ENCODE measurements at regions not wholly inside any gene's neighbourhood (a gene's known extent, or its start where the extent isn't known, plus 50 kb on each side); places are given as distances from the start of the nearest gene placed in this dataset.

DNA sequence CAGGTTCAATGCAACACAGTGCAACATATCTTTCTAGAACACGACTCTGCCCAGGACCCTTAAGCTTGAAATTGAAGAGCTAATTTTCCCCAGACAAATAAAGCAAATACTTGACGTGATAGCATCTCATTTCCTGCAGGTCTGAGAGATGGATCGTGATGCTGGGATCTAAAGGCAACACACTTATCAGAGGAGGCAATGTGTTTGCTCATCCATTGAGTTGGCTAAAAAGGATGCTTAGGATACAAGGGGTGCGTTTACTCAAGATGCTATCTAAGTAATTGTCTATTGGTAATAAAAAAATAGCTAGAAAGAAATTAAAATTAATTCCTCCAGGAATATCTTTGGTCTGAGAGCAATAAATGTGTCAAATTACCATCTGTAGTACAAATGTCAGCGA lies 129.0 kb downstream of the SOCS6 start:
- intact Hi-C loops (cut with DNase I): no loop called here
- no peak for ATAC-seq
- Histone ChIP-seq H3K27me3 (ENCODE audit: control insufficient read depth, insufficient read depth) (no peaks in the 10 kb centered on the region), H3K4me1 (ENCODE audit: control insufficient read depth, insufficient read depth, low read length) (no peaks in the 10 kb centered on the region), H3K27ac (ENCODE audit: low read length) (no peak overlapping the region), H3K4me3 (ENCODE audit: low read length) (no peak overlapping the region), H3K9me3 (ENCODE audit: control insufficient read depth, low read length) (no peaks in the 10 kb centered on the region)
- no peak for DNase-seq
- 59% methylated on average over 5 of the region's 5 CpGs for WGBS

DNA sequence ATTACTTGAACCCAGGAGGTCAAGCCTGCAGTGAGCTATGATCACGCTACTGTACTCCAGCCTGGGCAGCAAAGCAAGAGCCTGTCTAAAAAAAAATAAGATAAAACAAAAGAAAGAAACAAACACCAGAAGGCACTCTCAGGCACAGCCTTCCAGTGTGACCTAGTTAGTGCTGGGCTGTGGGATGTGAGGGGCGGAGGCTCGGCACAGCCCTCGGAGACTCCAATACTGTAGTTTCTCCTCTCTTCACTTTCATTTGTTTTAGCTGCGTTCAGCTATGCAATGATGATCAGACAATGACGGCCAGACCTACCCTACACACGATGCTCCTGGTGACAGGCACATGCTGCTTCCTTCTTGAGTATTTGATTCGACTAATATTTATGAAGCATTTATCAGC lies 127.7 kb downstream of the SOCS6 start:
- intact Hi-C loops (cut with DNase I): no loop called here
- no peaks in the 10 kb centered on the region for H3K9me3 ChIP-seq (ENCODE audit: control insufficient read depth, low read length)
- ATAC-seq (no peak), DNase-seq (no peak)
- no peak overlapping the region for H3K4me3 ChIP-seq (ENCODE audit: low read length)
- no peaks in the 10 kb centered on the region for H3K27me3 ChIP-seq (ENCODE audit: control insufficient read depth, insufficient read depth)
- H3K27ac ChIP-seq (ENCODE audit: low read length): no peak overlapping the region
- H3K4me1 ChIP-seq (ENCODE audit: control insufficient read depth, insufficient read depth, low read length): peaks cover 2% of the 10 kb centered on the region
- WGBS: 79% methylated on average over 8 of the region's 8 CpGs

DNA sequence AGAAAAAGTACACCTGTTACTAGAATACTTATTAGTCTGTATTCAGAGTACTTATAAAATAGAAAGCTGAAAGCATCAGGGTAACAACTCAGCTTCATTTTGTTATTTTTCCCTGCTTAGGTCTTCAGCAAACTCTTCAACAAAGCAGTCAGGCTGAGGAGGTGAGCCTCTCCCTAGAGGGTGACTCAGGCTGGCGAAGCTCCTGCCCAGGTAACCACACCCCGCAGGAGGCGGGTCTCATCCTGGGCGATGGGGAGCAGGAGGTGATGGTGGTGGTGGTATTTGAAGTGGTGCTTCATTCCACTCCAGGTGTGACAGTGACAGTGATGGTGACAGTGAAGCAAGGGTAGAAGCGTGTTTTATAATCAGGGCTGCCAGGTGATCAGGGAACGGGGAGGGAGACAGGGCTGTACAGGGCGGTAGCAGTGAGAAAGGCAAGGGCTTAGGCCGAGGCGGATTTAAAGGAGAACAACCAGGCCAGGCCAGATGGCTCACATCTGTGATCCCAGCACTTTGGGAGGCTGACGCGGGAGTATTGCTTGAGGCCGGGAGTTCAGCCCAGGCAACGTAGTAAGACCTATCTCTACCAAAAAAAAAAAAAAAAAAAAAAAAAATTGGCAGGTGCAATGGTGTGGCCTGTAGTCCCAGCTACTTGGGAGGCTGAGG lies 127.1 kb downstream of the SOCS6 start:
- H3K9me3 ChIP-seq (ENCODE audit: control insufficient read depth, low read length): no peaks in the 10 kb centered on the region
- no peaks in the 10 kb centered on the region for H3K27me3 ChIP-seq (ENCODE audit: control insufficient read depth, insufficient read depth)
- H3K4me1 ChIP-seq (ENCODE audit: control insufficient read depth, insufficient read depth, low read length): peaks cover 2% of the 10 kb centered on the region
- intact Hi-C loops (cut with DNase I): no loop called here
- H3K27ac ChIP-seq (ENCODE audit: low read length): no peak overlapping the region
- no peak for ATAC-seq
- no peak overlapping the region for H3K4me3 ChIP-seq (ENCODE audit: low read length)
- 75% methylated on average over 13 of the region's 13 CpGs for WGBS
- no peak for DNase-seq

GRCh38 chr18:70414315-70414900 lies 125.6 kb downstream of the SOCS6 start:
- no peaks in the 10 kb centered on the region for H3K27me3 ChIP-seq (ENCODE audit: control insufficient read depth, insufficient read depth)
- no peaks in the 10 kb centered on the region for H3K9me3 ChIP-seq (ENCODE audit: control insufficient read depth, low read length)
- intact Hi-C loops (cut with DNase I): no loop called here
- no peak overlapping the region for H3K27ac ChIP-seq (ENCODE audit: low read length)
- ATAC-seq (peak; percentile 26), DNase-seq (no peak)
- H3K4me1 ChIP-seq (ENCODE audit: control insufficient read depth, insufficient read depth, low read length): peaks cover 2% of the 10 kb centered on the region
- no peak overlapping the region for H3K4me3 ChIP-seq (ENCODE audit: low read length)
- WGBS: 27% methylated on average over 6 of the region's 6 CpGs

GRCh38 chr18:70413455-70413854 lies 124.6 kb downstream of the SOCS6 start:
- DNase-seq (no peak), ATAC-seq (no peak)
- Histone ChIP-seq H3K27ac (ENCODE audit: low read length) (no peak overlapping the region), H3K4me3 (ENCODE audit: low read length) (no peak overlapping the region), H3K4me1 (ENCODE audit: control insufficient read depth, insufficient read depth, low read length) (peaks cover 2% of the 10 kb centered on the region), H3K9me3 (ENCODE audit: control insufficient read depth, low read length) (no peaks in the 10 kb centered on the region), H3K27me3 (ENCODE audit: control insufficient read depth, insufficient read depth) (no peaks in the 10 kb centered on the region)
- intact Hi-C loops (cut with DNase I): no loop called here
- 85% methylated on average over 3 of the region's 3 CpGs for WGBS

DNA sequence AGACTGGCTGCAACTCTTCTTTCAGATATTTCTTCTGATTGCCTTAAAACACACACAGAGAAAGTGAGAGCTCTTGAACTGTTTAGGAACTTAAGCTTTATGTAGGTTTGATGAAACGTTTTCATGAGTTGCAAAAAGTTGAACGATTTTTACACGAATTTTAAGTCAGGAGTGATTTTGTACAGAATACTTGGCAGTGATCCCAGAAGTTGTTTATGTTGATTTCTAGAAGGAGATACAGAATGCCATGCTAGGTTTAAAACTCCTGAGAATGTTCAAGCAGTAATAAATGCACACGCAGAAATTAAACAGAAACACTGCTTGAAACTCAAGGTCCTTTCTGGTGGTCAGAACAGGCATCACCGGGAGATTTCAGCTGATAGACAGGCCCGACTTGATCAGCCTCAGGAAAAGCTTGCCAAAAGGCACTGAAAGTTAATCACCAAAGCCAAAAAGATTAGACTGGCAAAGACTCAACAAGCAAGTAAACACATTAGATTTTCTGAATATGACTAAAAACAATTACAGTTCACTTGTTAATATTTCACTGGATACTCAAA lies 123.1 kb downstream of the SOCS6 start:
- Histone ChIP-seq H3K27me3 (ENCODE audit: control insufficient read depth, insufficient read depth) (no peaks in the 10 kb centered on the region), H3K4me3 (ENCODE audit: low read length) (no peak overlapping the region), H3K27ac (ENCODE audit: low read length) (no peak overlapping the region), H3K9me3 (ENCODE audit: control insufficient read depth, low read length) (no peaks in the 10 kb centered on the region), H3K4me1 (ENCODE audit: control insufficient read depth, insufficient read depth, low read length) (peaks cover 2% of the 10 kb centered on the region)
- ATAC-seq: no peak
- WGBS: 39% methylated on average over 6 of the region's 6 CpGs
- no peak for DNase-seq
- intact Hi-C loops (cut with DNase I): no loop called here

GRCh38 chr18:70411307-70411706 lies 122.5 kb downstream of the SOCS6 start:
- Histone ChIP-seq H3K9me3 (ENCODE audit: control insufficient read depth, low read length) (no peaks in the 10 kb centered on the region), H3K27me3 (ENCODE audit: control insufficient read depth, insufficient read depth) (no peaks in the 10 kb centered on the region), H3K4me1 (ENCODE audit: control insufficient read depth, insufficient read depth, low read length) (peaks cover 2% of the 10 kb centered on the region), H3K27ac (ENCODE audit: low read length) (no peak overlapping the region), H3K4me3 (ENCODE audit: low read length) (no peak overlapping the region)
- ATAC-seq (no peak), DNase-seq (no peak)
- intact Hi-C loops (cut with DNase I): no loop called here
- 96% methylated on average over 2 of the region's 2 CpGs for WGBS

DNA sequence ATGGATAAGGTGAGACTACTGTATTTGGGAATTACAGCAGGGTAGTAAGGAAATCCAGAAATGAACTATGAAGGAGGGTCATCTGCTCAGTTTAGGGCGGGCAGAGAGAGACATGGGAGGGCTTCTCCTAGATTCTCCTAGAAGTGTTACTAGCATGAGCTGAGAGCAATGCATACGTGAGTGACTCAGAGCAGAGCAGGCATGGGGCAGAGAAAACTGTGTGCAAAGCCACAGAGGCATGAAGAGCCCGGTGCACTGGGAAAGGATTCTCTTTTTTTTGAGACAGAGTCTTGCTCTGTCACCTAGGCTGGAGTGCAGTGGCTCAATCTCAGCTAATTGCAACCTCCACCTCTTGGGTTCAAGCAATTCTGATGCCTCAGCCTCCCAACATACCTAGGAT lies 116.2 kb downstream of the SOCS6 start:
- no peaks in the 10 kb centered on the region for H3K27me3 ChIP-seq (ENCODE audit: control insufficient read depth, insufficient read depth)
- H3K4me1 ChIP-seq (ENCODE audit: control insufficient read depth, insufficient read depth, low read length): no peaks in the 10 kb centered on the region
- 74% methylated on average over 3 of the region's 3 CpGs for WGBS
- no peak overlapping the region for H3K27ac ChIP-seq (ENCODE audit: low read length)
- intact Hi-C loops (cut with DNase I): no loop called here
- no peaks in the 10 kb centered on the region for H3K9me3 ChIP-seq (ENCODE audit: control insufficient read depth, low read length)
- DNase-seq (no peak), ATAC-seq (no peak)
- no peak overlapping the region for H3K4me3 ChIP-seq (ENCODE audit: low read length)

DNA sequence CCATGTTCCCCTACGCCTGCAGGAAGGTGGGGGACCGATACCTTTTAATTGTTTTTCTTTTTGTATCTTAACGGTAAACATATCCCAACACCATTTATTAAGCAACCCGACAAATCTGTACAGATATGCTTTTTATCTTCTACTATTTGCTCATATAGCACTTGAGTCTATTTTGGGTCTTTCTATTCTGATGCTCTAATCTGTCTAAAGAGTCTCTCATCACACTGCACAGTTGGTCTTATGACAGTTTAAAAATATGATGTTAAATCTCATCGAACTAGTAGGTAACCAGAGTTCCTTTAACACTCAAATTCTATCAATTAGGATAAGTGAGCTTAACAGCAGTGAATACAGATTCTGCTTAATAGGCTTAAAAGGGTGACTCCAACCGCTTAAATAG lies 111.6 kb downstream of the SOCS6 start:
- Histone ChIP-seq H3K9me3 (ENCODE audit: control insufficient read depth, low read length) (no peaks in the 10 kb centered on the region), H3K27ac (ENCODE audit: low read length) (no peak overlapping the region), H3K4me3 (ENCODE audit: low read length) (no peak overlapping the region), H3K27me3 (ENCODE audit: control insufficient read depth, insufficient read depth) (no peaks in the 10 kb centered on the region), H3K4me1 (ENCODE audit: control insufficient read depth, insufficient read depth, low read length) (peaks cover 3% of the 10 kb centered on the region)
- WGBS: 57% methylated on average over 6 of the region's 6 CpGs
- intact Hi-C loops (cut with DNase I): no loop called here
- ATAC-seq (peak; percentile 45 to 66), DNase-seq (no peak)

DNA sequence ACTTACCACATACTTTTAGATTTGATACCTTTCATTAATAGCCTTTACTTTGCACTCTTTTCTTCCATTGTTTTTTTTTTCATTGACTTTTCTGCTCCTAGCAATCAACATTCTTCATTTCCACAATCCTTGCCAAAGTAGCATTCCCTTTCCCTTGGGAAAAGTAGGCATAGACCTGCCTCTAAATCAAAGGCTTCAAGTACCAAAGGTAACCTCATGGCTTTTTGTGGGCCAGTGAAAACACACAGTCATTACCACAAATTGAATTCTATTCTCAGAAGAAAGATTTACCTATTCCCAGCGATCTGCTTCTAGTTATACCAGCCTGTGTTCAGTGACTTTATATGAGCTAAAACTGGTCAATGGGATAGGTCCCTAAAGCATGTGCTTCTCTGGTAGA lies 109.2 kb downstream of the SOCS6 start:
- Histone ChIP-seq H3K4me3 (ENCODE audit: low read length) (no peak overlapping the region), H3K27me3 (ENCODE audit: control insufficient read depth, insufficient read depth) (no peaks in the 10 kb centered on the region), H3K9me3 (ENCODE audit: control insufficient read depth, low read length) (no peaks in the 10 kb centered on the region), H3K4me1 (ENCODE audit: control insufficient read depth, insufficient read depth, low read length) (peaks cover 3% of the 10 kb centered on the region), H3K27ac (ENCODE audit: low read length) (no peak overlapping the region)
- DNase-seq: no peak
- intact Hi-C loops (cut with DNase I): no loop called here
- ATAC-seq: no peak
- WGBS: 88% methylated on average over 1 of the region's 1 CpG

DNA sequence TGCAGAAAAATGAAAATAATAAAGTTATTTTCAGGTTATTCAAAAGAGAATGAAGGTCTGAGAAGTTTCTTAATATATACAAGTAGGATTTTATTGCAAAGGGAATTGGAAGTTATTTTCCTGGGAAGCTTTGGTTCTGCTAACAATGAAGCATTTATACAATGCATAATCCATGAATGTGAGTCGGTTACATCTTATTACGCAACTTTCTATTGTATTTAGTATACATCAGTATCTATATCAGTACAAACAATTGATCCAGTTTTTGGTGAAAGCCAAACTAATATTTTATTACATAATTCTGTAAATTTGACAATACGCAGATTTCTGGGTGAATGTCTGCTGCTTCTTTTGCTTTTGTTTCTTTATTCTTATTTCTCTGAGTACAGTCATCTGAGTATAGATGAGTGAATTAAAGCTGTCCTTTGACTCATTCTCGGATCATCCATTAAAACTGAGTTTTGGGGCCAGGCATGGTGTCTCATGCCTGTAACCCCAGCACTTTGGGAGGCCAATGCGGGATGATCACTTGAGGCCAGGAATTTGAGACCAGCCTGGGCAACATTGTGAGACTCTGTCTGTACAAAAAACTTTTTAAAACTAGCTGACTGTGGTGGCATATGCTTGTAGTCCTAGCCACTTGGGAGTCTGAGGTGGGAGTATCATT lies 108.5 kb downstream of the SOCS6 start:
- no peak overlapping the region for H3K27ac ChIP-seq (ENCODE audit: low read length)
- DNase-seq (no peak), ATAC-seq (no peak)
- H3K9me3 ChIP-seq (ENCODE audit: control insufficient read depth, low read length): no peaks in the 10 kb centered on the region
- peaks cover 3% of the 10 kb centered on the region for H3K4me1 ChIP-seq (ENCODE audit: control insufficient read depth, insufficient read depth, low read length)
- no peak overlapping the region for H3K4me3 ChIP-seq (ENCODE audit: low read length)
- 86% methylated on average over 5 of the region's 5 CpGs for WGBS
- no peaks in the 10 kb centered on the region for H3K27me3 ChIP-seq (ENCODE audit: control insufficient read depth, insufficient read depth)
- intact Hi-C loops (cut with DNase I): no loop called here

Data from right cardiac atrium (tissue), 5 donors.